Chondrocyte (in vitro differentiated cells): ENCODE measurements at regions not wholly inside any gene's neighbourhood (a gene's known extent, or its start where the extent isn't known, plus 50 kb on each side); places are given as distances from the start of the nearest gene placed in this dataset.

Experiments used
- DNase-seq: peaks from one replicate; pipeline ENCODE4 v3.0.0; 2021; ENCODE audit warnings: mixed read lengths, low spot score
- H3K27ac Mint-ChIP-seq: one replicate; pipeline ENCODE4 v1.8.0; 2021; ENCODE audit warnings: mild to moderate bottlenecking, moderate library complexity, mixed read lengths; ENCODE audit not compliant: unreplicated experiment
- H3K27me3 Mint-ChIP-seq: 2 replicates; pipeline ENCODE4 v1.8.0; 2021; ENCODE audit warnings: low read depth, mixed read lengths
- H3K36me3 Mint-ChIP-seq: 2 replicates; pipeline ENCODE4 v1.8.0; 2021; ENCODE audit warnings: low read depth, mixed read lengths
- H3K4me1 Mint-ChIP-seq: 2 replicates; pipeline ENCODE4 v1.8.0; 2021; ENCODE audit warnings: low read depth, mild to moderate bottlenecking, mixed read lengths
- H3K4me3 Mint-ChIP-seq: one replicate; pipeline ENCODE4 v1.8.0; 2021; ENCODE audit warnings: mild to moderate bottlenecking, moderate library complexity, mixed read lengths; ENCODE audit not compliant: unreplicated experiment
- H3K9me3 Mint-ChIP-seq: 2 replicates; pipeline ENCODE4 v1.8.0; 2021; ENCODE audit warnings: low read depth, mixed read lengths
- TF ChIP-seq, protein P1 (sequence below): fragments of 200-600 bp; sonication (generic); IDR thresholded peaks from 2 replicates; pipeline ENCODE4 v1.5.0; 2021; ENCODE audit warnings: antibody characterized with exemption, mild to moderate bottlenecking, moderate library complexity

DNA sequence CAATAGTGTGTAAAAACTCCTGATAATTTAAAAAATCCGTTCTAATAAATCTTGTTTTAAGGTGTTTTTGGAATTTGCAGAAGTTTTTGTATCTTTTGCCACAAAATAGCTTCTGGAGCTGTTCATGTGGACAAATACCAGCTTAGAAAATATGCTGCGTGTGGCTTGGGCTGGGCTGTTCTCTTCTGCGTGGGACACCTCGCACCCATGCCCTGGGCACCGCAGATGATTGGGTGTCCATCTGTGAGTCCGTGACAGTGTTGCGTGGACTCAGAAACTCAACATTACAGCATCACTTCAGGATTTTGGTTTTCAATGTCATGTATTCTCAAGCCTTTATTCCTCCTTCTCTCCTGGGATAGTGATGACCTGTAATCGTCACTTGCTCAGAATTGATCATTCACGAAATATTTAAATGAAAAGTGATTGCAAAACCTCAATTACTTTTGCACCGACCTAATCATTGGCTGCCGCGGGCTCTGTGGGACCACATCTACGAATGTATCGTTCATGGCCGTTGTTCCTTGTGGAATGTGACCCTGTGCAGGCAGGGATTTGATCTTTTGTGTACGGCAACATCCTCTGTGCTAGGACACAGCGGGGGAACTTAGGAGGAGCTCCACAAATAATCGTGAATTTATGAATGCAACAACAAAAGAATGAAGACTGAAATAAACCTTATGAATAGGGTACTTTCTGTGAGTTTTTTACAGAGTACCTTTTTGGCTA is 210.3 kb upstream of the FOXF1 start:
- no peak overlapping the region for H3K4me3 Mint-ChIP-seq
- H3K4me1 Mint-ChIP-seq = peaks cover 4% of the 10 kb centered on the region
- TF ChIP-seq, protein P1, sequence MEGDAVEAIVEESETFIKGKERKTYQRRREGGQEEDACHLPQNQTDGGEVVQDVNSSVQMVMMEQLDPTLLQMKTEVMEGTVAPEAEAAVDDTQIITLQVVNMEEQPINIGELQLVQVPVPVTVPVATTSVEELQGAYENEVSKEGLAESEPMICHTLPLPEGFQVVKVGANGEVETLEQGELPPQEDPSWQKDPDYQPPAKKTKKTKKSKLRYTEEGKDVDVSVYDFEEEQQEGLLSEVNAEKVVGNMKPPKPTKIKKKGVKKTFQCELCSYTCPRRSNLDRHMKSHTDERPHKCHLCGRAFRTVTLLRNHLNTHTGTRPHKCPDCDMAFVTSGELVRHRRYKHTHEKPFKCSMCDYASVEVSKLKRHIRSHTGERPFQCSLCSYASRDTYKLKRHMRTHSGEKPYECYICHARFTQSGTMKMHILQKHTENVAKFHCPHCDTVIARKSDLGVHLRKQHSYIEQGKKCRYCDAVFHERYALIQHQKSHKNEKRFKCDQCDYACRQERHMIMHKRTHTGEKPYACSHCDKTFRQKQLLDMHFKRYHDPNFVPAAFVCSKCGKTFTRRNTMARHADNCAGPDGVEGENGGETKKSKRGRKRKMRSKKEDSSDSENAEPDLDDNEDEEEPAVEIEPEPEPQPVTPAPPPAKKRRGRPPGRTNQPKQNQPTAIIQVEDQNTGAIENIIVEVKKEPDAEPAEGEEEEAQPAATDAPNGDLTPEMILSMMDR = no peak
- H3K27me3 Mint-ChIP-seq = peaks cover 75% of the 10 kb centered on the region
- no peaks in the 10 kb centered on the region for H3K9me3 Mint-ChIP-seq
- no peaks in the 10 kb centered on the region for H3K36me3 Mint-ChIP-seq
- no peak for DNase-seq
- H3K27ac Mint-ChIP-seq = no peak overlapping the region

GRCh38 chr16:86300746-86301481 is 209.4 kb upstream of the FOXF1 start:
- Mint-ChIP-seq H3K36me3 (no peaks in the 10 kb centered on the region), H3K9me3 (no peaks in the 10 kb centered on the region), H3K4me3 (no peak overlapping the region), H3K27ac (no peak overlapping the region), H3K4me1 (peaks cover 4% of the 10 kb centered on the region), H3K27me3 (peaks cover 74% of the 10 kb centered on the region)
- TF ChIP-seq, protein P1 = no peak
- DNase-seq = no peak

- Mint-ChIP-seq H3K27me3 (peaks cover 70% of the 10 kb centered on the region), H3K4me3 (no peak overlapping the region), H3K9me3 (no peaks in the 10 kb centered on the region), H3K36me3 (no peaks in the 10 kb centered on the region), H3K27ac (no peak overlapping the region), H3K4me1 (peaks cover 4% of the 10 kb centered on the region)
- no peak for DNase-seq
- TF ChIP-seq, protein P1 = no peak
Measured at GRCh38 chr16:86302421-86303109, 207.8 kb upstream of the FOXF1 start.

DNA sequence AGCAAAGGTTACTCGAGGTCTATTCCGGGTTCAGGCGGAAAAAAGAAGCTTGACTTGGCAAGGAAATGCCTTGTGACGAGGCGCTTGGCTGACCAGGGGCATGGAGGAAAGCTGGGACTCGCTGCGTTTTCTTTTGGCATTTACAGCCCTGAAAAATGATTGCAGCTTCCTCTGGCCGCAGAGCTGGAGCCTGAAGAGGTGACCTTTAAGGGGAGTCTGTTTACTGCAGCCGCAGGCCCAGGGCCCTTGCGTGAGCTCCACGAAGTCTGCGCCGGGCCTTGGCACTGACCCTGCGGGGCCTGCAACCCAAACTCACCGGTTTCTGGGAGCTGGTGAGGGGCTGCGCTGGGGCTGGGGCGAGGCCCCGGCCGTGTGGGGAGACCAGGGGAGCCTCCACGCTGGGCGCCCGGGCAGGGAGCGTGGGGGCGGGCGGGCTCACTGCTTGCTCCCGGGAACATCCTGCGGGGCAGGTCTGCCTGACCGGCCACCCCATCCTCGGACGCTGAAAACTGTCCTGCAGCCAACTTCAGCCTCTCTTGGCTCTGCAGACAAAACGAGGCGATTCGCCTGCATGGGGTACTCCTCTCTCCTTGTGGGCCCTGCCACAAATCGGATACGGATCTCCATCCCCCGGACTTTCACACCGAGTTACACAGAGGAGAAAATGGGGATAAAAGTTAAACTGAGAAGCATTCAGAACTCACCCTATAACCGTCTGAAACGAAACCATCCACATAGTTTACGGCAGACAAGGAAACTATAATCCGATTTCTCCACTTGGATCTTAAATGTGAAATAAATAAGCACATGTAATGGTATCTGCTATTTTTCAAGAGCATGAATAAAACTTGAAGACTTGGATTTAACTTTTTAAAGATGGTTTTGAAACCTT is 206.3 kb upstream of the FOXF1 start:
- H3K9me3 Mint-ChIP-seq = no peaks in the 10 kb centered on the region
- DNase-seq = no peak
- no peak overlapping the region for H3K27ac Mint-ChIP-seq
- TF ChIP-seq, protein P1 = no peak
- H3K4me1 Mint-ChIP-seq = peaks cover 4% of the 10 kb centered on the region
- H3K27me3 Mint-ChIP-seq = peaks cover 57% of the 10 kb centered on the region
- no peak overlapping the region for H3K4me3 Mint-ChIP-seq
- H3K36me3 Mint-ChIP-seq = no peaks in the 10 kb centered on the region
